Caco-2 (cell line): ENCODE measurements at regions not wholly inside any gene's neighbourhood (a gene's known extent, or its start where the extent isn't known, plus 50 kb on each side); places are given as distances from the start of the nearest gene placed in this dataset.

ENCODE experiments used
- BruUV-seq: library from RNA; stranded (reverse); fragments of 400-500 nt; replicated peaks from 2 replicates; lab custom pipeline; 2021; lab: Mats Ljungman, UMichigan
- CTCF ChIA-PET: fragments of 300-600 bp; sonication (Branson Sonifier 250); formaldehyde crosslinking; loops from one replicate; lab custom pipeline; 2022; ENCODE audit warnings: antibody characterized with exemption; lab: Charles Lee
- POLR2A ChIA-PET: fragments of 300-600 bp; sonication (Branson Sonifier 250); formaldehyde crosslinking; loops from one replicate; lab custom pipeline; 2022; ENCODE audit warnings: antibody characterized with exemption; lab: Charles Lee
- DNase-seq, 2 experiments: peaks; one replicate each; pipeline versions ENCODE4 v3.0.0 to v3.0.0-alpha.2; 2020 to 2022
- H3K27me3 ChIP-seq: replicated peaks from 2 replicates; pipeline ENCODE4 v1.6.0; 2011; ENCODE audit warnings: low read length; ENCODE audit not compliant: control insufficient read depth, insufficient read depth
- H3K36me3 ChIP-seq: 2 replicates; pipeline ENCODE4 v1.5.1; 2011; ENCODE audit warnings: low read length; ENCODE audit not compliant: control insufficient read depth, insufficient read depth
- H3K4me1 ChIP-seq: fragments of 250-450 bp; sonication (Bioruptor Pico); 2 replicates; pipeline ENCODE4 v1.5.1; 2020; ENCODE audit warnings: mild to moderate bottlenecking
- H3K4me3 ChIP-seq: 2 replicates; pipeline ENCODE4 v1.5.1; 2011; ENCODE audit warnings: low read depth, mild to moderate bottlenecking, control low read depth, low read length
- H3K9me3 ChIP-seq: fragments of 250-450 bp; sonication (Bioruptor Pico); 2 replicates; pipeline ENCODE4 v1.5.1; 2020; ENCODE audit warnings: mild to moderate bottlenecking, moderate library complexity
- H3K27ac Mint-ChIP-seq: one replicate; pipeline ENCODE4 v1.8.0; 2022; ENCODE audit warnings: mixed read lengths; ENCODE audit not compliant: unreplicated experiment
- H3K27me3 Mint-ChIP-seq: one replicate; pipeline ENCODE4 v1.8.0; 2022; ENCODE audit warnings: mixed read lengths; ENCODE audit not compliant: insufficient read depth, unreplicated experiment
- H3K36me3 Mint-ChIP-seq: one replicate; pipeline ENCODE4 v1.8.0; 2022; ENCODE audit warnings: mild to moderate bottlenecking, mixed read lengths; ENCODE audit not compliant: insufficient read depth, unreplicated experiment
- H3K4me1 Mint-ChIP-seq: one replicate; pipeline ENCODE4 v1.8.0; 2022; ENCODE audit warnings: low read depth, mixed read lengths; ENCODE audit not compliant: unreplicated experiment
- H3K4me3 Mint-ChIP-seq: one replicate; pipeline ENCODE4 v1.8.0; 2022; ENCODE audit warnings: mild to moderate bottlenecking, moderate library complexity, mixed read lengths; ENCODE audit not compliant: unreplicated experiment
- H3K9me3 Mint-ChIP-seq: one replicate; pipeline ENCODE4 v1.8.0; 2022; ENCODE audit warnings: mixed read lengths; ENCODE audit not compliant: unreplicated experiment
- CTCF ChIP-seq, 2 experiments: fragments of 200-600 bp in 1 of 2; IDR thresholded peaks; 1 replicate in 1 of 2; 2 replicates in 1 of 2; pipeline versions ENCODE4 v1.5.1 to v1.8.0; 2011 to 2022; ENCODE audit warnings: antibody characterized with exemption in 1 of 2, control low read depth in 1 of 2, inconsistent platforms in 1 of 2, low read depth in 1 of 2, low read length in 1 of 2, mild to moderate bottlenecking in 1 of 2, moderate library complexity in 1 of 2; ENCODE audit not compliant: insufficient read depth in 1 of 2, severe bottlenecking in 1 of 2, unreplicated experiment in 1 of 2
- intact Hi-C: fragments of 100-400 bp; cut with micrococcal nuclease; formaldehyde crosslinking; loops from one replicate; pipeline ENCODE4 v1.10.0; 2022; ENCODE audit not compliant: unreplicated experiment

GRCh38 chr1:177343445-177343844 is 172.7 kb downstream of the BRINP2 start:
- H3K9me3 ChIP-seq, result no peaks in the 10 kb centered on the region
- BruUV-seq, result no TSS peak
- TF ChIP-seq CTCF (IDR thresholded peaks at IDR 0.05; ENCODE audit: insufficient read depth in 1 of 2, low read depth in 1 of 2, low read length in 1 of 2, severe bottlenecking in 1 of 2, unreplicated experiment in 1 of 2), result no peak
- H3K9me3 Mint-ChIP-seq, result no peaks in the 10 kb centered on the region
- no peak for DNase-seq
- no peaks in the 10 kb centered on the region for H3K36me3 ChIP-seq
- ChIA-PET POLR2A (no interaction called here), CTCF (no interaction called here)
- peaks cover 15% of the 10 kb centered on the region for H3K27me3 Mint-ChIP-seq
- intact Hi-C loops, result no loop called here
- H3K27ac Mint-ChIP-seq, result no peak overlapping the region
- H3K27me3 ChIP-seq, result no peaks in the 10 kb centered on the region
- no peaks in the 10 kb centered on the region for H3K4me1 Mint-ChIP-seq
- H3K4me1 ChIP-seq, result no peaks in the 10 kb centered on the region
- H3K36me3 Mint-ChIP-seq, result no peaks in the 10 kb centered on the region
- H3K4me3 Mint-ChIP-seq, result no peak overlapping the region
- H3K4me3 ChIP-seq, result no peak overlapping the region

GRCh38 chr1:177341773-177342172 is 171.0 kb downstream of the BRINP2 start:
- intact Hi-C loops, result no loop called here
- Mint-ChIP-seq H3K9me3 (no peaks in the 10 kb centered on the region), H3K4me1 (no peaks in the 10 kb centered on the region), H3K4me3 (no peak overlapping the region), H3K27ac (no peak overlapping the region), H3K27me3 (peaks cover 19% of the 10 kb centered on the region), H3K36me3 (no peaks in the 10 kb centered on the region)
- H3K27me3 ChIP-seq, result no peaks in the 10 kb centered on the region
- H3K9me3 ChIP-seq, result no peaks in the 10 kb centered on the region
- H3K4me1 ChIP-seq, result no peaks in the 10 kb centered on the region
- ChIA-PET POLR2A (no interaction called here), CTCF (no interaction called here)
- DNase-seq, result no peak
- H3K36me3 ChIP-seq, result no peaks in the 10 kb centered on the region
- no peak for TF ChIP-seq CTCF (IDR thresholded peaks at IDR 0.05; ENCODE audit: insufficient read depth in 1 of 2, low read depth in 1 of 2, low read length in 1 of 2, severe bottlenecking in 1 of 2, unreplicated experiment in 1 of 2)
- H3K4me3 ChIP-seq, result no peak overlapping the region
- BruUV-seq, result no TSS peak

- no TSS peak for BruUV-seq
- Mint-ChIP-seq H3K27ac (no peak overlapping the region), H3K4me3 (no peak overlapping the region), H3K9me3 (no peaks in the 10 kb centered on the region), H3K36me3 (no peaks in the 10 kb centered on the region), H3K27me3 (peaks cover 19% of the 10 kb centered on the region), H3K4me1 (no peaks in the 10 kb centered on the region)
- Histone ChIP-seq H3K36me3 (no peaks in the 10 kb centered on the region), H3K4me1 (no peaks in the 10 kb centered on the region), H3K4me3 (no peak overlapping the region), H3K27me3 (no peaks in the 10 kb centered on the region), H3K9me3 (no peaks in the 10 kb centered on the region)
- POLR2A ChIA-PET, result no interaction called here
- CTCF ChIA-PET, result no interaction called here
- DNase-seq, result no peak
- intact Hi-C loops, result no loop called here
- no peak for TF ChIP-seq CTCF (IDR thresholded peaks at IDR 0.05; ENCODE audit: insufficient read depth in 1 of 2, low read depth in 1 of 2, low read length in 1 of 2, severe bottlenecking in 1 of 2, unreplicated experiment in 1 of 2)
Observed at GRCh38 chr1:177340601-177341067, 169.9 kb downstream of the BRINP2 start.
